HepG2 (cell line): ENCODE measurements at regions not wholly inside any gene's neighbourhood (a gene's known extent, or its start where the extent isn't known, plus 50 kb on each side); places are given as distances from the start of the nearest gene placed in this dataset.
A peak's percentile ranks its signal among the peaks of the same experiment; 100 is the strongest.
"Not testable (repeated sequence)": the region's sequence is repeated elsewhere in the genome, so short reads cannot be mapped to it uniquely, and the experiment has no call there.

Experiments
- ATAC-seq: fragments of 200-7000 bp; cut with Tn5 transposase; 3 replicates; pipeline ENCODE4 v1.9.1; 2020; ENCODE audit warnings: mild to moderate bottlenecking, moderate library complexity
- BruUV-seq: library from RNA; stranded (reverse); fragments of 400-500 nt; replicated peaks from 2 replicates; lab custom pipeline; 2021; lab: Mats Ljungman, UMichigan
- CTCF ChIA-PET: fragments of 300-600 bp; formaldehyde crosslinking; extraction: SDS; loops from one replicate; lab custom pipeline; 2021; ENCODE audit warnings: low total read pairs, inconsistent platforms, low intra/inter-chr PET ratio; lab: Yijun Ruan, JAX
- POLR2A ChIA-PET: fragments of 350-600 bp; sonication (Branson Sonifier 250); formaldehyde crosslinking; loops from one replicate; lab custom pipeline; 2020; ENCODE audit warnings: antibody characterized with exemption, inconsistent platforms; lab: Yijun Ruan, JAX
- DNase-seq: peaks from one replicate; pipeline ENCODE4 v3.0.0-alpha.2; 2015; ENCODE audit warnings: low spot score
- FAIRE-seq: peaks from 3 replicates; lab custom pipeline; 2011; peaks lifted over from hg19 to GRCh38; lab: Jason Lieb, UNC
- H2AFZ ChIP-seq: one replicate; pipeline ENCODE4 v1.6.1; 2011; ENCODE audit warnings: low read length, inconsistent platforms
- H3K27ac ChIP-seq: fragments of 300-600 bp; 3 replicates; pipeline ENCODE4 v1.8.0; 2011; ENCODE audit warnings: mixed run types, mild to moderate bottlenecking, mixed read lengths, low read length, inconsistent platforms; ENCODE audit not compliant: insufficient read depth; ENCODE audit errors: extremely low read length
- H3K27me3 ChIP-seq, 2 experiments: fragments of 200-600 bp in 1 of 2; 2 replicates in 1 of 2; 3 replicates in 1 of 2; pipeline versions ENCODE4 v1.6.0 to v1.8.0; 2011; ENCODE audit warnings: low read length in 2 of 2, mild to moderate bottlenecking in 2 of 2, moderate library complexity in 2 of 2, inconsistent platforms in 1 of 2; ENCODE audit not compliant: insufficient read depth in 2 of 2, control insufficient read depth in 1 of 2
- H3K36me3 ChIP-seq, 2 experiments: fragments of 200-600 bp in 1 of 2; replicated peaks in 1 of 2; 2 replicates in 1 of 2; 3 replicates in 1 of 2; pipeline versions ENCODE4 v1.5.1 to v1.8.0; 2011; ENCODE audit warnings: low read length in 2 of 2, inconsistent platforms in 1 of 2; ENCODE audit not compliant: insufficient read depth in 2 of 2, control insufficient read depth in 1 of 2
- H3K4me1 ChIP-seq: 2 replicates; pipeline ENCODE4 v1.5.1; 2012; ENCODE audit warnings: low read length, inconsistent platforms; ENCODE audit not compliant: insufficient read depth
- H3K4me2 ChIP-seq: 2 replicates; pipeline ENCODE4 v1.6.0; 2011; ENCODE audit warnings: low read depth, low read length, inconsistent platforms
- H3K4me3 ChIP-seq, 3 experiments: fragments of 200-600 bp in 1 of 3; sonication (generic), shearing (Covaris generic) in 1 of 3; replicated peaks in 1 of 3; 2 replicates each; pipeline ENCODE4 v1.5.1; 2011 to 2016; ENCODE audit warnings: low read length in 3 of 3, inconsistent platforms in 2 of 3, low read depth in 2 of 3, mild to moderate bottlenecking in 2 of 3, control low read depth in 1 of 3, mixed read lengths in 1 of 3; ENCODE audit not compliant: insufficient read depth in 1 of 3
- H3K79me2 ChIP-seq: one replicate; pipeline ENCODE4 v1.6.1; 2011; ENCODE audit warnings: low read length, inconsistent platforms; ENCODE audit not compliant: insufficient read depth
- H3K9ac ChIP-seq: 2 replicates; pipeline ENCODE4 v1.6.0; 2011; ENCODE audit warnings: mild to moderate bottlenecking, low read depth, low read length, inconsistent platforms; ENCODE audit not compliant: insufficient read depth
- H3K9me3 ChIP-seq: 2 replicates; pipeline ENCODE4 v1.5.1; 2012; ENCODE audit warnings: mild to moderate bottlenecking, low read length
- H4K20me1 ChIP-seq: 2 replicates; pipeline ENCODE4 v1.6.0; 2011; ENCODE audit warnings: inconsistent platforms, mild to moderate bottlenecking, low read length, moderate library complexity; ENCODE audit not compliant: insufficient read depth
- ATF7 ChIP-seq, 2 experiments: fragments of 450-650 bp in 1 of 2; sonication (generic) in 1 of 2; formaldehyde crosslinking in 1 of 2; IDR thresholded peaks; 2 replicates each; pipeline versions ENCODE4 v1.4.0 to v1.6.1; 2016 to 2020; ENCODE audit warnings: antibody characterized with exemption in 1 of 2, mild to moderate bottlenecking in 1 of 2, missing genetic modification reagents in 1 of 2
- CENPBD1 ChIP-seq: sonication (generic); formaldehyde crosslinking; IDR thresholded peaks from 2 replicates; pipeline ENCODE4 v1.8.0; 2022; ENCODE audit warnings: missing genetic modification reagents, low read depth, mild to moderate bottlenecking, borderline replicate concordance
- CTCF ChIP-seq: sonication (generic); formaldehyde crosslinking; IDR thresholded peaks from 2 replicates; pipeline ENCODE4 v1.5.0; 2020; ENCODE audit warnings: mild to moderate bottlenecking, missing genetic modification reagents, moderate library complexity
- PRMT3 ChIP-seq: sonication (generic); formaldehyde crosslinking; IDR thresholded peaks from 2 replicates; pipeline ENCODE4 v1.8.1; 2022; ENCODE audit warnings: low read depth, mild to moderate bottlenecking, moderate library complexity, missing genetic modification reagents, borderline replicate concordance
- SMAD9 ChIP-seq: sonication (generic); formaldehyde crosslinking; IDR thresholded peaks from 2 replicates; pipeline ENCODE4 v1.5.1; 2020; ENCODE audit warnings: mild to moderate bottlenecking, missing genetic modification reagents
- TOPORS ChIP-seq: sonication (generic); formaldehyde crosslinking; IDR thresholded peaks from 2 replicates; pipeline ENCODE4 v1.8.0; 2023; ENCODE audit warnings: mild to moderate bottlenecking, missing genetic modification reagents
- ZGPAT ChIP-seq: IDR thresholded peaks from 2 replicates; pipeline ENCODE4 v1.6.1; 2016; ENCODE audit warnings: mild to moderate bottlenecking
- ZNF776 ChIP-seq: sonication (generic); formaldehyde crosslinking; IDR thresholded peaks from 2 replicates; pipeline ENCODE4 v1.4.0; 2020; ENCODE audit warnings: mild to moderate bottlenecking, missing genetic modification reagents
- WGBS: methylation state at CpG from one replicate; pipeline ENCODE4 v1.1.6; 2017; ENCODE audit warnings: low lambda C conversion rate; 5-methylcytosine and 5-hydroxymethylcytosine counted together
- in situ Hi-C: cut with HindIII; loops from 2 replicates; pipeline ENCODE4 v1.10.0; 2017; ENCODE audit warnings: low pct_unique_long_range_greater_than_20kb; ENCODE audit not compliant: extremely low pct_ligation_motif_present
- intact Hi-C: fragments of 100-400 bp; cut with micrococcal nuclease; formaldehyde crosslinking; loops from one replicate; pipeline ENCODE4 v1.10.0; 2022; ENCODE audit not compliant: unreplicated experiment
- TF ChIP-seq, protein P1 (sequence below): sonication (generic); formaldehyde crosslinking; conservative IDR thresholded peaks from 2 replicates; pipeline ENCODE4 v1.4.0; 2020; ENCODE audit warnings: missing genetic modification reagents

DNA sequence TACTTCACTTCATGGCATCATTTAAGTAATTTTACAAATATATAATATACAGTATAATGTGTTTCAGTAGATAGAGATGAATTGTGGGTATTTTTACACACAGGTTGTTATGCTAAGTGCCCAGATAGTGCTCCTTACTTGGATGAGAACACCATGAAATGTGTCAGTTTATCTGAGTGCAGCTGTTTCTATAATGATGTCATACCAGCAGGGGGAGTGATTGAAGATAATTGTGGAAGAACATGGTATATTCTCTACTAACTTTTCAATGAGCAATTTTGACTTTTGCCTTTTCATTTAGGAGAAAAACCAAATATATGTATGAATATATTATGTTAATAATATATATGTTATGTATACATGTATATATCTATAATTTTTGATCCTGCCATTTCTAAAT, 221.6 kb downstream of the LRRK2 start:
- Histone ChIP-seq H3K9ac (no peak overlapping the region), H4K20me1 (no peaks in the 10 kb centered on the region), H3K79me2 (no peaks in the 10 kb centered on the region), H2AFZ (no peak overlapping the region), H3K4me2 (no peak overlapping the region), H3K4me1 (no peaks in the 10 kb centered on the region), H3K9me3 (no peaks in the 10 kb centered on the region), H3K27me3 (no peaks in the 10 kb centered on the region; a peak in 1 of 5 replicates), H3K36me3 (no peaks in the 10 kb centered on the region), H3K27ac (no peak overlapping the region), H3K4me3 (no peak overlapping the region)
- ChIA-PET CTCF (no interaction called here), POLR2A (no interaction called here)
- intact Hi-C loops (loop anchor here (1.0 kb wide), 1 partner anchor 475 kb away; no protein-coding TSS in a partner anchor), in situ Hi-C loops (no loop called here)
- no peak for ATAC-seq
- no peak for FAIRE-seq
- TF ChIP-seq ZNF776 (CRISPR knock-in tag) (no peak), PRMT3 (no peak), TOPORS (CRISPR knock-in tag) (no peak), ATF7 (IDR thresholded peaks at IDR 0.05) (peak; percentile 58), ATF7 (CRISPR knock-in tag; IDR thresholded peaks at IDR 0.05) (no peak), SMAD9 (CRISPR knock-in tag) (no peak), CENPBD1 (no peak), ZGPAT (no peak), CTCF (CRISPR knock-in tag) (peak; percentile 23; the same call in 1 of the 2 replicates)
- TF ChIP-seq, protein P1, sequence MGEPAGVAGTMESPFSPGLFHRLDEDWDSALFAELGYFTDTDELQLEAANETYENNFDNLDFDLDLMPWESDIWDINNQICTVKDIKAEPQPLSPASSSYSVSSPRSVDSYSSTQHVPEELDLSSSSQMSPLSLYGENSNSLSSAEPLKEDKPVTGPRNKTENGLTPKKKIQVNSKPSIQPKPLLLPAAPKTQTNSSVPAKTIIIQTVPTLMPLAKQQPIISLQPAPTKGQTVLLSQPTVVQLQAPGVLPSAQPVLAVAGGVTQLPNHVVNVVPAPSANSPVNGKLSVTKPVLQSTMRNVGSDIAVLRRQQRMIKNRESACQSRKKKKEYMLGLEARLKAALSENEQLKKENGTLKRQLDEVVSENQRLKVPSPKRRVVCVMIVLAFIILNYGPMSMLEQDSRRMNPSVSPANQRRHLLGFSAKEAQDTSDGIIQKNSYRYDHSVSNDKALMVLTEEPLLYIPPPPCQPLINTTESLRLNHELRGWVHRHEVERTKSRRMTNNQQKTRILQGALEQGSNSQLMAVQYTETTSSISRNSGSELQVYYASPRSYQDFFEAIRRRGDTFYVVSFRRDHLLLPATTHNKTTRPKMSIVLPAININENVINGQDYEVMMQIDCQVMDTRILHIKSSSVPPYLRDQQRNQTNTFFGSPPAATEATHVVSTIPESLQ (CRISPR knock-in tag), result no peak
- BruUV-seq, result no TSS peak
- DNase-seq, result peak; percentile 12

- CTCF ChIA-PET, result not testable (repeated sequence)
Measured at GRCh38 chr12:40448523-40448922, 223.7 kb downstream of the LRRK2 start.

More at GRCh38 chr12:40448523-40448922, 223.7 kb downstream of the LRRK2 start:
- H3K27me3 ChIP-seq, H3K4me2 ChIP-seq, intact Hi-C loops, H2AFZ ChIP-seq, H3K9me3 ChIP-seq, H3K36me3 ChIP-seq, H3K79me2 ChIP-seq, DNase-seq, ATAC-seq, H3K27ac ChIP-seq, H3K9ac ChIP-seq, in situ Hi-C loops, H4K20me1 ChIP-seq, H3K4me1 ChIP-seq, FAIRE-seq, POLR2A ChIA-PET, BruUV-seq, H3K4me3 ChIP-seq: not testable (repeated sequence)
- WGBS, result 0% methylated on average over 1 of the region's 1 CpG
